ENCODE measurements at regions not wholly inside any gene's neighbourhood (a gene's known extent, or its start where the extent isn't known, plus 50 kb on each side); places are given as distances from the start of the nearest gene placed in this dataset.

DNA sequence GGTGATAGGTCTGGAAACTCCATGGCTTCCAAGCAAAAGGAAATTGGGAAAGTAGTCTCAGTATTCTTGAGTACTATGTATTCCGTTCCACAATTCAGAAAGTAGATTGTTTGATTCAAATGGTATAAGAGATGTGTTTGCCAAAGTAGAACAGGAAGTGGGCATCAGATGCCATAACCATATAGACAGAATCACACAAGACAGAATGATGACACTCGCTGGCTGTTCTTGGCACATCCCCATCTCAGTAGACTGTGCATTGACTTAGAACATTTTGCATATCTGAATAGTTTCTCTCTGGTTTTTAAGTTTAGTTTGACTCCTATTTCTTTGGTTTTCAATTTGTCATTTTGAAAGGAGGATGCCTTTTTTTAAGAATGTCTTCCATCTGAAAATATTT, 221.1 kb upstream of the RGS6 start:
- TF ChIP-seq, protein P1, sequence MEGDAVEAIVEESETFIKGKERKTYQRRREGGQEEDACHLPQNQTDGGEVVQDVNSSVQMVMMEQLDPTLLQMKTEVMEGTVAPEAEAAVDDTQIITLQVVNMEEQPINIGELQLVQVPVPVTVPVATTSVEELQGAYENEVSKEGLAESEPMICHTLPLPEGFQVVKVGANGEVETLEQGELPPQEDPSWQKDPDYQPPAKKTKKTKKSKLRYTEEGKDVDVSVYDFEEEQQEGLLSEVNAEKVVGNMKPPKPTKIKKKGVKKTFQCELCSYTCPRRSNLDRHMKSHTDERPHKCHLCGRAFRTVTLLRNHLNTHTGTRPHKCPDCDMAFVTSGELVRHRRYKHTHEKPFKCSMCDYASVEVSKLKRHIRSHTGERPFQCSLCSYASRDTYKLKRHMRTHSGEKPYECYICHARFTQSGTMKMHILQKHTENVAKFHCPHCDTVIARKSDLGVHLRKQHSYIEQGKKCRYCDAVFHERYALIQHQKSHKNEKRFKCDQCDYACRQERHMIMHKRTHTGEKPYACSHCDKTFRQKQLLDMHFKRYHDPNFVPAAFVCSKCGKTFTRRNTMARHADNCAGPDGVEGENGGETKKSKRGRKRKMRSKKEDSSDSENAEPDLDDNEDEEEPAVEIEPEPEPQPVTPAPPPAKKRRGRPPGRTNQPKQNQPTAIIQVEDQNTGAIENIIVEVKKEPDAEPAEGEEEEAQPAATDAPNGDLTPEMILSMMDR (IDR thresholded peaks at IDR 0.05) = no peak
- no peak for TF ChIP-seq POLR2A (IDR thresholded peaks at IDR 0.05)

Measured in right lobe of liver (tissue), 4 donors.